ENCODE measurements at regions not wholly inside any gene's neighbourhood (a gene's known extent, or its start where the extent isn't known, plus 50 kb on each side); places are given as distances from the start of the nearest gene placed in this dataset.

DNA sequence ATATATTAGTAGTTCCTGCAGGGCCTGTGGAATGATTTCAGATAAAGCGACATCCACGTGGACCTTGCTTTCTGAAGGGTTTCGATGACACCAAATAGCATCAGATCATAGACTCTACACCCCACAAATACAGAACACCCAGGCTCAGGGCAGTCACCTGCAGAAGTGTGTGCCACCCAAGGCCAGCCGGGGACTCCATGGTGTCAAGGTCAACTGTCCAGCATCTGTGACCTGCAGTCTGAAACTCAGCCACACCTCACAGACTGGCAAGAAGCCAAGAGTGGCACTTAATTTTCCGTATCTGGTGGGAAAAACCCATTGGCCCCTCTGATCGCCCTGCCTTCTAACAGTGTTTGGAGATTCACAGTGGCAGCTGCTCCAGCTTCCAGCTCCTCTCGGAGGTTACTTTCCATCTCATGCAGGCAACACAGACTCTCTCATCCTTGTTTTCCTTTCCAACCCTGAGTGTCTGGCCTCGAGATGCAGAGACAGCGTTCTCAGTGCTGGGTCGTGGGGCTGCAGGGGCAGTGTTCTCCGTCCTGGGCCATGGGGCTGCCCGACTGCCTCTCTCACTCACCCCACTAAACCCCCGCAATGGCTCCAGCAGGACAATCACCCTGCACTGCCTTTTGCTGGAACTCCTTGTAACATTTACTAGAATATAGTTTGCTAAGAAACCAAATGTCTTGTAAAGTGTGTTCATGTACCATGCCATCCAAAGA lies 221.9 kb downstream of the IRX2 start:
- TF ChIP-seq, protein P1, sequence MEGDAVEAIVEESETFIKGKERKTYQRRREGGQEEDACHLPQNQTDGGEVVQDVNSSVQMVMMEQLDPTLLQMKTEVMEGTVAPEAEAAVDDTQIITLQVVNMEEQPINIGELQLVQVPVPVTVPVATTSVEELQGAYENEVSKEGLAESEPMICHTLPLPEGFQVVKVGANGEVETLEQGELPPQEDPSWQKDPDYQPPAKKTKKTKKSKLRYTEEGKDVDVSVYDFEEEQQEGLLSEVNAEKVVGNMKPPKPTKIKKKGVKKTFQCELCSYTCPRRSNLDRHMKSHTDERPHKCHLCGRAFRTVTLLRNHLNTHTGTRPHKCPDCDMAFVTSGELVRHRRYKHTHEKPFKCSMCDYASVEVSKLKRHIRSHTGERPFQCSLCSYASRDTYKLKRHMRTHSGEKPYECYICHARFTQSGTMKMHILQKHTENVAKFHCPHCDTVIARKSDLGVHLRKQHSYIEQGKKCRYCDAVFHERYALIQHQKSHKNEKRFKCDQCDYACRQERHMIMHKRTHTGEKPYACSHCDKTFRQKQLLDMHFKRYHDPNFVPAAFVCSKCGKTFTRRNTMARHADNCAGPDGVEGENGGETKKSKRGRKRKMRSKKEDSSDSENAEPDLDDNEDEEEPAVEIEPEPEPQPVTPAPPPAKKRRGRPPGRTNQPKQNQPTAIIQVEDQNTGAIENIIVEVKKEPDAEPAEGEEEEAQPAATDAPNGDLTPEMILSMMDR (conservative IDR thresholded peaks at IDR 0.05; ENCODE audit: low read length) = no peak
- TF ChIP-seq EZH2phosphoT487 (IDR thresholded peaks at IDR 0.05; ENCODE audit: borderline replicate concordance) = no peak

Measured in Loucy (cell line).